Activated CD4-positive, alpha-beta T cell treated with anti-CD3 and anti-CD28 coated beads, Interleukin-10, Interleukin-2, amounts not matched to agents 100 ng/mL and 50 ng/mL, durations not matched to agents 16 hours and 8 hours (primary cell): ENCODE measurements at regions not wholly inside any gene's neighbourhood (a gene's known extent, or its start where the extent isn't known, plus 50 kb on each side); places are given as distances from the start of the nearest gene placed in this dataset.
"Not testable (repeated sequence)": the region's sequence is repeated elsewhere in the genome, so short reads cannot be mapped to it uniquely, and the experiment has no call there.

Source experiments
- DNase-seq: peaks from one replicate; pipeline ENCODE4 v3.0.0-alpha.2; 2020

DNA sequence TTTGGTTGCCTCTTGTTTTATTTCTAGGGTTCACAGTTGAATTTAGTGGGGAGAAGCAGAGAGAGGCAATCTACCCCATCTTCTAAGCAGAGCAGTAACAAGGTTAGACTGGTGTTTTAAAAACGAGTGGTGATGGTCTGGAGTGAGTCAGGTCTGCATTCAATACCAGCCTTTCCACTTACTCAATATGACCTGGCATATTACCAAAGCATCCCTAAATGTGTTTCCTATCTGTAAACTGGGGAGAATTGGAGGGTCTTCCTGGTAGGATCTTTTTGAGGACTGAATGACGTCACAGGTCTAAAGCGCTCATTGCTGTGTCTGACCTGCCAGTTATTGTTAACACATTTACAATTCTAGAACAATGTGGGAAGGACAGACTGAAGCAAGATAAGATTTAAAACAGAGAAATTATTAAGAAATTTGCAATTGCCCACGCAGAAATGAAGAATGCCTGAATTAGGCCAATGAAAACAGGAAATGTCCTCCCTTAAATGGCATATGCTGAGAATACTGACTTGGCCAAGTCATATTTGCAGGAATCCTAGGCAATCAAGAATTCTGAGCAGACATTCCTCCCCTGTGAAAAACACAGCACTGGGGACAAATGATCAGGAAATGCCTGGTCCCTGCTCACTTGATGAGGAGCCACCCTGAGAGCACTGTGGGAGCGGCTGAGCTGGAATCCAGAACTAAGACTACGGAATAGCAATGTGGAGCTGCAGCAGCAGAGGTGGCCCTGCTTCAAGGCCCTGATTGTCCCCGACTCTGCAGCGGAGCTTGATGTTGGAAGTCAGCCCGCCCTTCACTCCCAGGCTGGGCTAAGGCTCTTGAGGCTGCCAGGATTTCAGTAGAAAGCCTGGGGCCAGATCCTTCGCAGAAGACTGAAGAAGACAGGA lies 184.5 kb upstream of the CXCL12 start:
- DNase-seq: no peak

DNA sequence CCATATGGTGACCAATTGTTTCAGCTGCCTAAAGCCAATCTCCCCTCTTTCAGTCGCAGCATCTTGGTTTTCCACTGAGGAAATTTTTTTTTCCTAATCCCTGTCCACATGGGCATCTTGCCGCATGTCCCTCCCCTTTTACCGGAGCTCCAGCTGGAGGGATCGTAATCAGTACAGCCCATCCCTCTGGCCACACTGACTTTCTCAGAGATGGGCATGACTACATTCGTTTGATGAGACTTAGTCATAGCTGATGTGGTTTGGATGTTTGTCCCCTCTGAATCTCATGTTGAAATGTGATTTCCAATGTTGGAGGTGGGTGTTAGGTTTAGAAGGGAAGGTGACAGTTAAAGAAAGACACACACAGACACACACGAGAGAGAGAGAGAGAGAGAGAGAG lies 186.8 kb upstream of the CXCL12 start:
- DNase-seq: no peak

DNA sequence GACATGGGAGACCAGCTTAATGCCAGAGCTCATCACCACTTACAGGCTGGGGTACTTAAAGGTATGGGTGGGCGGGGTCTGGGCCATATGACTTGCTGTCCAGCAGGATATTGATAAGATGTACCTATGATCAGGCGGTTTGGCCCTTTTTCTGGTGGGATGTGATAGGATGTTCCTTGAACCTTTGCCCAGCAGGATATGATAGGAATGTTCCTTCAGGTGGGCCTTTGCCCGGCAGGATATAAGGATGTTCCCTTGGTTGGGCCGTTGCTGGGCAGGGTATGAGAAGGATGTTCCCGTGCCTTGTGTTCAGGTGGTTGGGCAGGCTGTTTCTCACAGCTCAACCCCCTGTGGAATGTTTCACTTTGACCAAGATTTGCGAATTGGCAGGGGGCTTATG lies 187.2 kb upstream of the CXCL12 start:
- DNase-seq: no peak

DNA sequence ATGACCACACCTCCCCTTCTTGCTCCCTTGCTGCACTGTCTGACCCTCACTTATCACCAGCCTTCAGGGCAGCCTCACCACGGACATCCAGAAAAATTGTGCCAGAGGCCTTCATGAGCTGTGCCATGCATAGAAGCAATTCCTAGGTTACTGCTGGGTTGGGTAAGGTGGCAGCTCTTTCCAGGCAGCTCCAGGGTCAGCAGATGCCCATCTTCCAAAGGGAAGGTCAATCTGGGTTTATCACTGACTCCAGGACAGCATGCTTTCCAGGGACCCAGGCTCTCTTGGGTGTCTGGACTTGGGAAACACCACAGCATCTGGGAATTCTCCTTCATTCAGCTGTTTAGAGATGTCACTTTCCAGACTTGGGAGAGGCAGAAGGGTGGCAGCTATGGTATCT lies 188.9 kb upstream of the CXCL12 start:
- DNase-seq: no peak

DNA sequence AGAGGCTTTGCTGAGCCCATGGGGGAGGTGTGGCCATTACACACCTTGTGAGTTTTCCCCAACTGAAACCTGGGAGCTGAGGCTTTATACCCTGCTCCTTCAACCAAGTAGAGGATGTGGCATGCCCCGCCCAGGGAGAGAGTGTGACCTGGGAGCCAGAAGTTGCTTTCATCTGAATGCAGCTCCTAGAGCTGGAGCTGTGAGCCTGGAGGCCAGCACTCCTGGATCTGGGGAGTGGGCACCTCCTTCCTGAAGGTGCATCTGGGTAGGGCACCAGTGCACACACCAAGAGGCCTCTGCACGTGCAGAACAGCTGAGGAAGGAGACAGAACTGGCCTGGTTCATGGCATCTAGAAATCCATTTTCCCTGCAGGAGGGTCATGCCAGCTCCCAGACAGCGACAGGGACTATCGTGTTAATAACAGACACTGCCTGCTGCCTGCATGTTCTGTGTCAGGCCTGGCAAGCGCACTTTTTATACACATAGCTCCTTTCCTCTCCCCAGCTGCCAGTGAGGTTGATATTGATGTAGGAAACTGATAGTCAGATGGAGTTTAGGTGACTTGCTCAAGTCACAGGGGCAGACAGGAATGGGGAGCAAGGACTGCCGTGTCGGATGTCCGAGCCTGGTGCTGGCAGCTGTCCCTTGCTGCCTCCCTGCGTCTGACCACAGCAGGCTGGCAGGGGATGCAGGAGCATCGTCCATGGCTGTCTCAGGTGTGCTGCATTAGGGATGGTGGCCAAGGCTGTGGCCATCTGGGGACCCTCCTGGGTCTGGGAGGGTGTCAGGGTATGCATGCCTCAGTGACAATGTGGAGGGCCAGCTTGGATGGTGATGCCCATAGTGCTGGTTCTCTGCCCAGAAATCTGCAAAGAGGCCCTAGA lies 189.9 kb upstream of the CXCL12 start:
- no peak for DNase-seq

DNA sequence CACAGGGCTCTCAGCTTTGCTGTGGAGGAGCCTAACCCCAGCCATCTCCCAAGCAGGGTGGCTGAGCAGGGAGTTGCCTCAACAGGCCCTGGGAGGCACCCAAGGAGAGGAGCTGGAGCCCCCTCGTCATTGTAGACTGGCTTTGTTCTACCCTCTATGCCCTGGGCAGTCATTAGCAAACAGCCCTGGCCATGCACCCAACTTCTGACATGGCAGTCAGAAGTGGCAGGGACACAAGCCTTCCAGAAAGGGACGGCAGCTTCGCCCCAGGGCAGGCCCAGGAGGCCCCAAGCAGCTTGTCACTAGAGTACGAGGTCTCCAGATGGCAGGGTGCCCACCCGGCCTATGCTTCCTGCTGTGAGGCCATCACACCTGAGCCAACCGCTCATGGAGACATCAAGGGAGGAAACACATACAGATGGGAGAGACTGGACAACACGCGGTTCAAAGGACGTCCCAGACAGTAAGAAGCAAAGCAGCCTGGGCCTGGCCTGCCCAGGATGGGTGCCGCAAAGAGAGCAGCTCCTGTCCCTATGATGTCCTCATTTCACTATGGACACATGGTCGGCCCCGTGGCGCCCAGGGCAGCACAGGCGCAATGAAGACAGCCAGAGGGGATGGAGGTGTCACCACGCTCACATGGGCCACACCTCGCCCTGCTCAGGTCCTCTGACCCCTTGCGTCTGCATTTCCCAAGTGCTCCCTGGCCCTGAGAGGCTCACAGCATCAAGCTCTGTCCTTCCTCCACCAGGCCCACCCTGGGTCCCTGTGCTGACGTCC lies 190.9 kb upstream of the CXCL12 start:
- DNase-seq: no peak

DNA sequence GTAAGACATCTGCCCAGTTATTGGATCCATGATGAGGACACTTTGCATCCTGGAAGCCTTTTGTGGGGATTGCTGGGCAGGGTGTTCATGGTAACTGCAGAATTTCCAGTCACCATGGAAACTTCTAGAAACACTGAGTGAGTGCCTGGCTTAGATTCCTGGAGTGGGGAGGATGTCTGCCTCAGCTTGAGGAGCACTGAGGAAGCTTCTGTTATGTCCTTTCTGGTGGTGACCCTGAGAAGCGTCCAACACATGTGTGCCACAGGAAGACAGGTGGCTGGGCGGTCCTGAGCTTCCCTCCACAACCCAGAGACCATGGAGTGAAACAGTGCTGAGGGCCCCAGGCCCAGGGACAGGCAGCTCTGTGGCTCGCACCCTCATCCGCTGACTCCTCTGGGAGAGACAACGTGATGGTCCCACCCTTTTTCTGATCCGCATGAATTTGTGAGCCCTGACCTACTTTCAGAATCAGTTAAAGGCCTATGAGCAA lies 191.8 kb upstream of the CXCL12 start:
- DNase-seq: peak; percentile 48

DNA sequence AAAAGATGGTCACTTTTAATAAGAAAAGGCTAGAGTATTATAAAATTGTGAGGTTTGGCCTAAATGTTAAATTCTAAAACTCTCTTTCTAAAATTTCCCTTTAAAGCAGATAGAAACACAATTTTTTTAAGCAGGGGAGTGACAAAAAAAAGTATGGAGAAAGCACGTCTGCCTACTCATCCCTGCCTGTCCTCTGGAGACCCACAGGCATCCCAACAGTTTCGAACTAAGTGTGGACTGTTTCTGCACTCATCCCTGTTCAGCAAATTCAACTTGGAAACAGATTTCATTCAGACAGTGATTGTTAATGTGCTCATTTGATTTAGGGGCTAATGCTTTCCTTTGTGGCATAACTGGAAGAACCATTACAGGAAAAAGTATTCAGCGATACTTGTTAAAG lies 192.6 kb upstream of the CXCL12 start:
- no peak for DNase-seq

DNA sequence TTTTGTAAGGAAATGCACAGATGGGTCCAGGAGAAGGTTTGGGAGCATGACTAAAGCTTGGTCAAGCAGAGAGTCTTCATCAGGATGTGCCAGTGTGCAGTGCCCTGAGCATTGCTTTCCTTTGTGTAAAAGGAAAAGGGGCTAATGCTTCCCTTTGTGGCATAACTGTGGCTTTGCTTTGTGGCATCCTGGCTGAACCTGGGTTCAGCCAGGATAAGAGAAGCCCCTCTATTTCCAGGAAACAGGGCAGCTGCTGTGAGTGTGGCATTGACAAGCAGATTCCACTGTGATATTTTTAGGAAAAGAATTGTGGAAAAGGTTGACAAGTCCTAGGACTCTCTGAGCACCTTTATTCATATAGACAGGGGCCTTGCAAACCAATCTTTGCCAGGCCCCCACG lies 193.4 kb upstream of the CXCL12 start:
- no peak for DNase-seq

DNA sequence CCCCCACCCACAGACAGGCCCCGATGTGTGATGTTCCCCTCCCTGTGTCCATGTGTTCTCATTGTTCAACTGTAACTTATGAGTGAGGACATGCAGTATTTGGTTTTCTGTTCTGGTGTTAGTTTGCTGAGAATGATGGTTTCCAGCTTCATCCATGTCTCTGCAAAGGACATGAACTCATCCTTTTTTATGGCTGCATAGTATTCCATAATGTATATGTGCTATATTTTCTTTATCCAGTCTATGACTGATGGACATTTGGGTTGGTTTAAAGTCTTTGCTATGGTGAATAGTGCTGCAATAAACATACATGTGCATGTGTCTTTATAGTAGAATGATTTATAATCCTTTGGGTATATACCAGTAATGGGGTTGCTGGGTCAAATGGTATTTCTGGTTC lies 194.1 kb upstream of the CXCL12 start:
- not testable (repeated sequence) for DNase-seq

DNA sequence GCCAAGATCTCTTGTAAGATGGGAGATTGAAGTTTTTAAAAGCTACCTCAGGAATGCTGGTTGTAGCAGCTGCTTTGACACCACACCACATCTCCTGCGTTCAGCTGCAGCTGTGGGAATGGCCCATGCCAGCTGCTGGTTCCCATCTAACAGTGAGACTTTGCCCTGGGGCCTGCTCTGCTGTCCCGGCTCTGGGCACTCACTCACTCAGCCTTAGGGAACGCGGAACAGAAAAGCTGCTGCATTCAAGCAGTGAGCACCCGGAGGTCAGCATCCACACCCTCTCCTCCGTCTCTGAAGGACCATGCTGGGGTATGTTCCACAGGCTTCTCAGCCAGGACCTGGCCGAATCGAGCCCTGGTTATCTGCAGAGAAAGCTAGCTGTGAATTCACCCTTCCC lies 197.1 kb upstream of the CXCL12 start:
- no peak for DNase-seq

DNA sequence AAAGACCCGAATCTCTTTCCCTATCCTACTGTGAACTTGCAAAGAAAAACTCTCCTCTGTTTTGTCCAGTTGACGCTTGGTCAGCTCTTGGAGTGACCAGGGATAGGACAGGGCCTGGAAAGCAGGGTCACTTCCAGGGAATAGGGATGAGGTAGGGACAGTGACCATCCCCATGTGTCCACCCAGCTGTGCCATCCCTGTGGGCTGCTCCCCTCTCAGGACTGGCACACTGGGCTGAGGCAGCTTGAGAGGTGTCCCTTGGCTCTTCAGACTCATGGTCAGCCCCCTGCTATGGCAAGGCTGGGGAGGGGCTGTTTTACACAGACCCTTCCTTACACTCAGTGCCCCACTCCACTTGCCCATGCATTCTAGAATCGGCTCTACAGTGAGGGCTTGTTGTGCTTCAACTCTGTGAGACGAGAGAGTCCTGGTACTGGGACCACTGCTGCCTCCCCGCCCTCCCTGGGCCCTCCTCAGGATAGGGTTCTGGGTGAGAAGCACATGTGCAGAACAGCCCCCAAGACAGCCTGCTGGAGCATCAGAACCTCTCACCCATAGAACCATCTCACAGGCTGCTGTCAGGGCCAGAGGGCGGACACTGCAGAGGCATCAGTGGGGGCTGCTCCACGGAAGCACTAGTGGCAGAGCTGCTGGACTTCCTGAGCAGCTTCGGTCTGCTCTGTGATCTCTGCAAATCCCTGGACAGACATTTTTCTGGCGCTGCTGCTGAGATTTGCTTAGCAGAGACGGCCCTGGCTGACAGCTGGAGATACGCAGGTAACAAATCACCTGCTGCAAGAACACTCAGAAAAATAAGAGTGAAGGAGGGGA lies 202.8 kb upstream of the CXCL12 start:
- no peak for DNase-seq

DNA sequence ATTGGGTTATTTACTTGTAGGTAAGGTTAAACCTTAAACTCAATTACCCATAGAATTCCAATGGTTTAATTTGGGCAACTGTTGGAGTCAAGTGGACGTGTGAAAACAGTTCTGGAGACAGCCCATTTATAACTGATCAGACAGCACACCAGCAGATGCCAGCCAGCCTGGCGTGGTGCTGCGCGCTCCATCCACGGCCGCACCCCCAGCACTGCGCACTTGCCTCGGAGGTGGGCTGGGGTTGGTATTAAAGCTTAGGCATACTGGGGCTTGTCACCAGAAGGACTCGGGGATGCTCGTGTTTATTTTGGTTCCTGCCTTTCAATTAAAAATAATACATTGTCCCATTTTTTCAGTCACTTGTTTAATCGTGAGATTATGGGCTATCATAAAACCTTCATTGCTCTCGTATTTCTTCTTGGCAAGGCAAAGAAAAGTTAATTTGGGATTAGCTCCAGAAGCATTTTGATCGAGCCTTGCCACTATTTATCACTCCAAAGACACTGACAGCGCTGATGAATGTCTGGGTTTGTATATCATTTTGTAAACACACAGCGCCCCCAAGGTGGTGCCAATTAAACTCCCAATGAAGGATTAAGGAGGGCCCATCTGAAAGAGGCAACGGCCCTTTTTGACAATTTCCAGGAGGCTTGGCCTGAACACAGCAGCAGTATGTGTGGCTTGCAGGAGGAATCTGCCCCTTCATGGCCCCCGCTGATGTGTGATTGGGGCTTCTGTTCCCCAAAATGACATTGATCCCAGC lies 204.5 kb upstream of the CXCL12 start:
- no peak for DNase-seq

DNA sequence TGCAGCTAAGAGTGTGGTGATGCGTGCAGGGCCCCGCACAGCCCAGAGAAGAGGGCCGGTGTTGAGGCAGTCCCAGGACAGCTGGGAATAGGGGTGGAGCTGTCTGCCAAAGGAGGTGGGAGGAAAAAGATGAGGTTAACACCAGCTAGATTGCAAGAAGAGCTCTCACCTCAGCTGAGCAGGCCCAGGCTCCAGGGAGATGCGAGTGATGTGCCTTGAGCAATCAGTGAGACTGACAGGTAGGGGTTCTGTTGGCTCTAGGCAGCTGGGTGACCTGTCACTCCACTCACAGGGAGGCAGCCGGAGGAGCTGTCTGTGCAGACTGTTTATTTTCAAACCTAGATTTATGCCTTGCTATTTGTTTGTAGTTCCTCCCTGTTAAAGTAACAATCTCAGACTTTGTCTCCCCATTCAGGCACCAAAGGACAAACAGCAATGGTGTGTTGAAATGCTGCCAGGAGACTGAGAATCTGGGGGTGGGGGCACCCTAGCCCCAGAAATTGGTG lies 205.1 kb upstream of the CXCL12 start:
- no peak for DNase-seq

DNA sequence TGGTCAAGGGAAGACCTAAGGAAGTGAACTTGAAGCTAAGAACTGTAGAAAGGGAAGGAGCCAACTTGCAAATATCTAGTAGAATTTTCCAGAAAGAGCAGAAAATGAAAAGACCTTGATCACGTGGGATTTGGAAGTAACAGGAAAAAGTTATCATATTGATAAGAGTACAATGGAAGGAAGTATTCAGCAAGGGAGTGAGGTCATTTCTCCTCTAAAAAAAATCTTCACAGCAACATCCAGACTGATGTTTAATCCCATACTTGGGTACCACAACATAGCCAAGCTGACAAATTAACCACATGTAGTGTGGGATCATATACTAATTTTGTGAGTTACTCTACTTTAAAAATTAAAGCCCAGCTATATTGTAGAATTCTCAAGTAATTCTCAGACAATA lies 207.0 kb upstream of the CXCL12 start:
- DNase-seq: no peak

DNA sequence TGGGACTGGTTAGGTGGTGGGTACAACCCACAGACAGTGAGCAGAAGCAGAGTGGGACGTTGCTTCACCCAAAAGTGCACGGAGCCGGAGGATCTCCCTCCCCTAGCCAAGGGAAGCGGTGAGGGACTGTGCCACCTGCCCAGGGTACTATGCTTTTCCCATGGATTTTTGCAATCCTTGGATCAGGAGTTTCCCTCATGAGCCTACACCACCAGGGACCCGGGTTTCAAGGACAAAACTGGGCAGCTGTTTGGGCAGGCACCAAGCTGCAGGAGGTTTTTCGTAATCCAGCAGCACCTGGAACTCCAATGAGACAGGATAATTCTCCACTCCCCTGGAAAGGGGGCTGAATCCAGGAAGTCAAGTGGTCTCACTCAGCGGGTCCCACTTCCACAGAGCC lies 209.1 kb upstream of the CXCL12 start:
- DNase-seq: no peak

DNA sequence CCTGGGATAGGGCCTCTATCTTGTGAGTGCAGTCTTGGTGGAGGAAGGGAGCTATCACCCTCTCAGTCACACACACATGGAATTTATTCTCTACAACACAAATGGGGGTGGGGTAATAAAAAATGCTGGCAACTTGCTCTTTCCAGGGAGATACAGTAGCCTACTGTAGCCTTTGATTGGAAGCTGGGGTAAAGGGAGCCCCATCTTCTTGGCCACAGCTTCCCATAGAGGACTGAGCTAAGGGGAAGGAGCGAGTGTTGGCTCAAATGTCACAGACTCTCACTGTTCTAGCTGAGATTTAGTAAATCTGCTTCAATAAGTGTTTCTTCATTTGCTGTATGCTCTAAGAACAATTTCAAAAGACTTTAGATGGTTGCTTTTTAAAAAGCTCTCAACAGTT lies 222.2 kb upstream of the CXCL12 start:
- no peak for DNase-seq

DNA sequence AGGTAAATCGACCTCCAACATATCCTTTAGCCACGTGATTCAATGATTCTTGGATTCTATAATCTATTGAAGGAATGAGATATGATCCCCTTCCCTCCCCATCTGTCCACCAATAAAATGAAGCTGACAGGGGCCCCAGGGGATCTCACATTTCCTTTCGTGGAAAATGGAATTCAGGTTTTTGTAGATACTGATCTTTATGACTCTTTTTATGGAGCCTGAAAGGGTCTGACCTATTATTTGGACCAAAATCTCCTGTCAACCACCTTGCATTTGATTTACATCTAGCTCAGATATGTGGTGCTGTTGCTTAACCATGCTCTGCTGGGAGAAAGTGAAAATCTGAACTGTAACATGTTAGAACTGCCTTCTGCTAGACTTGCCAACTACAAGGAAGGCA lies 234.0 kb upstream of the CXCL12 start:
- DNase-seq: no peak

DNA sequence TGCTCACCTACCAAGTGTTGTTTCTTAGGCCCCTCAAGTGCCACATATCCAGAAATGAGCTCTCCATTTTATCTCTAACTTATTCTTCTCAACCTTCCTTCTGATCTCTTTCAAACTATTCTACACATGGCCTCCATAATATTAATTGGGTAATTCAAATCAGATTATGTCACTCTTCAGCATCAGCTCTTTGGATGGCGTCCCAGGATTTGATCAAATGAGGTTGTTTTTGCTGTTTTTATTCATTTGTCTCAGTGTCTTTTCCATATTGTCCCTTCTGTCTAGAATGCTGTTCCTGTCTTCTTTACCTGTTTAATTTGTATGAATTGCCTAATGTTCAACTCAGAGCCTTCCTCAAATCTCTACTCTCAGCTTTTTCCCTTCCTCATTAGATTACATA lies 234.6 kb upstream of the CXCL12 start:
- no peak for DNase-seq

DNA sequence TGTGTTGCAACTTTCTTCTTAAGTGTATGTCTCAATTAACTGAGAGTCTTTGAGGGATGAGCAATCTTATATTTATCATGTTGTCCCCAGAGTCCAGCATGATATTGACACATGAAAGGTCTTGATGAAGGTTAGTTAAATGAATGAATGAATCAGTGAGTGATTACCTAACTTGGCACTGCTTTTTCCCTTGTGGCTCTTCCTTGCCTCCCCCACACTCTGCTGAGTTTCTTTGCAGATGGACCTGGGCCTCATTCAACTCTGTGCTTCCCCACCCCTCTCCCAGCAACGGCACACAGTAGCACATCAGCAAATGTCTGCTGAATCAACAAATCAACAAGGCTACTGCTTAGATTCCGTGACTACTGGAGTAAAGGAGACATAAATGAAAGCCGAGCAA lies 235.1 kb upstream of the CXCL12 start:
- DNase-seq: no peak
